IPS-18c (cell line): ENCODE measurements at regions not wholly inside any gene's neighbourhood (a gene's known extent, or its start where the extent isn't known, plus 50 kb on each side); places are given as distances from the start of the nearest gene placed in this dataset.

Experiments used
- H3K4me3 ChIP-seq: 2 replicates; pipeline ENCODE4 v1.7.0; 2013; ENCODE audit warnings: low read depth, mild to moderate bottlenecking, low read length, moderate library complexity; ENCODE audit not compliant: insufficient read depth
- H3K9me3 ChIP-seq: one replicate; pipeline ENCODE4 v1.6.1; 2013; ENCODE audit warnings: mild to moderate bottlenecking, low read length, moderate library complexity; ENCODE audit not compliant: control insufficient read depth, insufficient read depth

DNA sequence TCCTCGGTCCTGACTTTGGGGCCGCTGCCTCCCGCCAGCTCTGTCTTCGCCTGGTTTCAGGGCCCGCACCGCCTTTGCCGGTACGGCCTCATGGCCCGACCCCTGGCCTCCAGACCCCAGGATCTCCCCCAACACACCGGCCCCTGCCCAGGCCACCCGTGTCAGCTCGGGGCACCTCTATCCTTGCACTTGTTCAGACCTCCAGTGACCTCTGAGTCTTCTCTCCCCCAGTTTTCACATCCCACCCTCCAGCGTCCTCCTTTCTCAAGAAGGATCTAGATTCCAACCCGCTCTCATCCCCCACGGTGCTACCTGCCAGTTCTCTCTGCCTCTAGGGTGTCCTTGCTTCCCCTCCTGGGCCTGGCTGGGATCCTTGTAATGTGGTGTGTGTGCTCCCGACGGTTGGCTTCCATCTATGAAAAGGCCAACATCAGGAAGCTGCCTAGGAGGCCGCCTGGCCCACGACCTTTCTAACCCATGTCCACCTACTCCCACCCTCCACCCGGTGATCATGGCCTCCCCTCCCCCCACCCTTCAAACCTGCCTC is 61.1 kb downstream of the SPATA31C2 start:
- Histone ChIP-seq H3K9me3 (peaks cover 3% of the 10 kb centered on the region), H3K4me3 (peak overlapping the region; percentile 67; the same call in 1 of the 2 replicates)

DNA sequence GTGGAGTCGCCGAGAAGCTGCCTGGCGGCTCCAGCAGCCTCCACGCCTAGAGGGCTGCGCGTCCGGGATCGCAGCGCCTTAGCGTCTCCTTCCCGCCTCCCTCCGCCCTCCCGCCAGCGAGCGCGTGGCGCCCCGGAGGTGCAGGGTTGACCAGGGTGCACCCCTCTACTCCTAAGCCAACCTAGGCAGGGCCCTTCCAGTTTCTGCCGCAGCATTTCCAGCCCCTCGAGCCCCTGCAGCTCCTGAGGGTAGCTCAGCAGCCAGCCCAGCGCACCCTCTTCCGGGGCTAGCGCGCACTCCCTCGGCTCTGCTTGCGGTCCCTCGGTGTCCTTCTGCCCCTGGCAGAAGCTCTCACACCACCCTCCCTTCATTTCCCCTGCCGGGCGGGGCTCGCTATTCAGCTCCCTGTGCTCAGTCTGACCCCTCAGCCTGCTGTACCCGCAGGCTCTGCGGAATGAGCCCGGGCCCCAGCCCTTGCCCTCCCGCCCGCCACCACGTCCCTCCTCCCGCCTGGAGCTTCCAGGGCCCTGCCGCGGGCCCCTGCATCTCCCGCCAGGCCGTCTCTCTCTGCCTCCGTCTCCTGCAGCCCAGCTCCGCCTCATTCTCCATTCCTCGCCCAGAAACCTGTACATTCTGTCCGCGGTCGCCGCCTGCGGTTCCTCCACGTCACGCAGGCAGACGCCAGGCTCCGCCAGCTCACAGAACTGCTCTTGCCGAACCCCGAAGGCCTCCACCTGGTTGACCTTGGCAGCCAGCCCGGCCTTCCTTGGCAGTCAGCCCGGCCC is 61.8 kb downstream of the SPATA31C2 start:
- H3K9me3 ChIP-seq: peaks cover 3% of the 10 kb centered on the region
- H3K4me3 ChIP-seq: peak overlapping the region; percentile 67

DNA sequence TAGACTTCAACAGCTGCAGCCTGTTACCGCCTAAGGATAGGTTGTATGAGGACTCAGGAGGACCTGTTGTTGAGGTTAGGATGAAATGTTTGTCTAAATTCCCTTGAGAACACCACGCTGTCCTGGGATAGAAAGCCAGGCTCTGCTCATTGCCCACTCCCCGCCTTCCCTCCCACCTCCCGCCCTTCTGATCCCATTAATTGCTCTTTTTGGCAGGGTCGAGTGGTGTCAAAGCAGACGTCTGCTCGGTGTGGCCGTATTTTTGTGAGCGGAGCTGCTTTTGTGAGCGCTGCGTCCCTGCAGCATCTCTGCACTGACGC is 62.3 kb downstream of the SPATA31C2 start:
- Histone ChIP-seq H3K4me3 (peak overlapping the region; percentile 67), H3K9me3 (peaks cover 3% of the 10 kb centered on the region)

DNA sequence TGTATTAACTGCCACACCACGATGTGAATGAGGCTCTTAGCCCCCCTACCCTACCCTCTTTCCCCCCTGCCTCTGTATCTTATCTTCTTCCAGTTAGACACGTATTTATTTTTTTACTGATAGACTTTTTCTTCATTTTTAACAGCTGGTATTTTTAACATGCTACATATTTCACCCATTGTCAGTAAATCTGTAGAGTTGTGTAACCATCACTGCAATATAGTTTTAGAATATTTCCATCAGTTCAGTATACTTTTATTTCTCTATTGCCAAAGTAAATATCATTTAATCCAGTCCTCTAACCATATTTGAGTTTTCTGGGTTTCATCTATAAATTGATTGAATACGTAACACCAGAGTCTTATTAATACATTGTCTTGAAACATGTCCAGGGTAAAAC is 62.8 kb downstream of the SPATA31C2 start:
- H3K9me3 ChIP-seq: peaks cover 3% of the 10 kb centered on the region
- no peak overlapping the region for H3K4me3 ChIP-seq

DNA sequence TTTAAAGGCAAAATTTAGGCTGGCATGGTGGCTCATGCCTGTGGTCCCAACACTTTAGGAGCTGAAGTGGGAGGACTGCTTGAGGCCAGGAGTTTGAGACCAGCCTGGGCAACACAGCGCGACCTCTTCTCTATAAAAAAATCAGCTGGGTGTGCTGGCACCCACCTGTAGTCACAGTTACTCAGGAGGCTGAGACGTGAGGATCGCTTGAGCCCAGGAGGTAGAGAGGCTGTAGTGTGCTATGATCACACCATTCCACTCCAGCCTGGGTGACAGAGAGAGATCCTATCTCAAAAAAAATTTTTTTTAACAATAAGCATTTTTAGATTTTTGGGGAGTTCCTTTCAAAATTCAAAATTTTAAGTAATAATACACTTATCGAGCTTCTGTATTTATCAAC is 63.3 kb downstream of the SPATA31C2 start:
- Histone ChIP-seq H3K4me3 (no peak overlapping the region), H3K9me3 (peaks cover 3% of the 10 kb centered on the region)

DNA sequence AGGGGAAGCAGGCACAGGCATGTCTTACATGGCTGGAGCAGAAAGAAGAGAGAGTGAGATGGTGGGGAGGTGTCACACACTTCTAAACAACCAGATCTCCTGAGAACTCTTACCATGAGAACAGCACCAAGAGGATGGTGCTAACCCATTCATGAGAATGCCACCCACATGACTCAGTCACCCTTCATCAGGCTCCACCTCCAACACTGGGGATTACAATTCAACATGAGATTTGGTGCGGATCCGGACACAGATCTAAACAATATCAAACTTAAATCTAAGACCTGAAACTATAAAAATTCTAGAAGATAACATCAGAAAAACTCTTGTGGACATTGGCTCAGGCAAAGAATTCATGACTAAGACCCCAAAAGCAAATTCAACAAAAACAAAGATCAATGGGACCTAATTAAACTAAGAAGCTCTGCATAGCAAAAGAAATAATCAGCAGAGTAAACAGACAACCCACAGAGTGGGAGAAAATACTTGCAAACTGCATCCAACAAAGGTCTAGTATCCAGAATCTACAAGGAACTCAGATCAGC is 65.4 kb downstream of the SPATA31C2 start:
- peaks cover 3% of the 10 kb centered on the region for H3K9me3 ChIP-seq

DNA sequence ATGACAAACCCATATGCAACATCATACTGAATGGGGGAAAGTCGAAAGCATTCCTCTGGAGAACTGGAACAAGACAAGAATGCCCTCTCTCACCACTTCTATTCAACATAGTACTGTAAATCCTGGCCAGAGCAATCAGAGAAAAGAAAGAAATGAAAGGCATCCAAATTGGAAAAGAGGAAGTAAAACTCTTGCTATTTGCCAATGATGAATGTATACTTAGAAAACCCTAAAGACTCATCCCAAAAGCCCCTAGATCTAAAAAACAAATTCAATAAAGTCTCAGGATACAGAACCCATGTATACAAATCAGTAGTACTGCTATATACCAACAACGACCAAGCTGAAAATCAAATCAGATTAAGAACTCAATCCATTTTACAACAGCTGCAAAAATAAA is 66.9 kb downstream of the SPATA31C2 start:
- Histone ChIP-seq H3K9me3 (peaks cover 3% of the 10 kb centered on the region), H3K4me3 (no peak overlapping the region)

More for the DNA sequence above, 65.4 kb downstream of the SPATA31C2 start:
- no peak overlapping the region for H3K4me3 ChIP-seq

DNA sequence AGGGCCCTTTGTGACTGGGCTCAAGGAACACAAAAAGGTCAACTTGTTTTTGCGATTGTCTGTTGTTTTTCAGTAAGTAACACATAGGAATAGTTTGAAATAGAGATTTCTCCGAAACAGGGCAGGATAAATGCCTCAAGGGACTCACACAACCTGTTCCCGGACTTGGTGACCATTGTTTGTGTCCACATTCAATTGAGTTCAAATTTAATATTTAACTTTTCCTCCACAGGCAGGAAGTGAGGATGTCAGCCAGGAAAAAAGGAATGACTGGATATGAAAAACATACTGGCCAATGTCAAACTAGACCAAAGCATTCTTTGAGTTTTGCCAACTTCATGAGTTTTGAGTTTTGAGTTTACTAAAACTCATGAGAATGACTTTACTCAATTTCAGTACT is 72.7 kb downstream of the SPATA31C2 start:
- Histone ChIP-seq H3K4me3 (no peak overlapping the region), H3K9me3 (peaks cover 6% of the 10 kb centered on the region)

DNA sequence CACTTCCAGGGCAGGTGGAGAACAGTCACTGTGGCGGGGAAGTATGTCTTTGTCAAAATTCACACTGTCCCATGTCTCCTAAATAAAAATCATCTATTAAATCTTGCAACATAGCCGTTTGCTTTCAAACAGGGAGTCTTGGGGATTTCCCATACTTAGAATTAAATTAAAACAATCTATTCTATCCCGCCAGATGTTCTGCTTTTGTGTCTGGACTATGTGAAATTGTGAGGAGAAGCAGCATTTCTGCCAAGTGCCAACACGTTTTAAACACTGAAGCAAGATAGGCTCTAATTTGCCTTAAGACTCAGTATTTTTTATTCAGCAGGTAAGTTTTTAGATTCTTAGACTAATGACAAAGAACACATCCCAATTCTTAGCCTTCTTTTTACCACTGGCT is 73.7 kb downstream of the SPATA31C2 start:
- Histone ChIP-seq H3K4me3 (no peak overlapping the region), H3K9me3 (peaks cover 6% of the 10 kb centered on the region)

DNA sequence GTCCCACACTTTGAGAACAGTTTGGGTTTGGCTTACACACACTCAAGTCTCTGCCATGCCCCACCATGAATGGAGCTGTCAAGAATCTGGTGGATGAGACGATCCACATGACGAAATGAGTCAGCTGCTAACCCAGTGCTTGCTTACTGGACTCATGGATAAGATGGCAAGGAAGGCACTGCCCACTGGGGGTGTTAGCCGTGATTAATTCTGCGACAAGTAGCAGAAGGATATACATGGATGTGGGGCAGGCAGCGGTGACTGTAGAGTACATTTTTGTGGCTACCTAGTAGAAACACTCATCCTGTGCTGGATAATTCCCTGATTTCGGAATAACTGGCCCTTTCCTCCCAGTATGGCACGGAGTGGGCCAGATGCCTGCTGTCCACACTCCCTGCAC is 77.5 kb downstream of the SPATA31C2 start:
- H3K9me3 ChIP-seq: peaks cover 6% of the 10 kb centered on the region

DNA sequence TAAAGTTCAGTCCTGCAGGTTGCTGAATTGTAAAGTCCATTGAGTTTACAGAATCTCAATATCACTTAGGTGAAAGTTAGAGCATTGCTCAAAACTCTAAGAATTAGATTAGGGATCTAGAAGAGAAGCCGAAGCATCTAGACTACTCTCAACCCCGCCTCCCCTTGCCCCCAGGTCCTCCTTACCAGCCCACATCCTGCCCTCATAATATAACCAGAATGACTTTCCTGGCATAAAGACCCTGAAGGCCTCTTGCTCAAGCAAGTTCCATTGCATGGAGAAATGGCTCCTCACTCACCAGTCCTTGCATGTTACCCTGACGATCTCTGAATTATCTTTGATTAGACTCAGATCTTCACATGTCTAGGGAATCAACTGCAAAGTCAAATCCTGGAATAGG is 78.8 kb downstream of the SPATA31C2 start:
- Histone ChIP-seq H3K9me3 (peaks cover 8% of the 10 kb centered on the region), H3K4me3 (no peak overlapping the region)

More for the DNA sequence above, 77.5 kb downstream of the SPATA31C2 start:
- no peak overlapping the region for H3K4me3 ChIP-seq

DNA sequence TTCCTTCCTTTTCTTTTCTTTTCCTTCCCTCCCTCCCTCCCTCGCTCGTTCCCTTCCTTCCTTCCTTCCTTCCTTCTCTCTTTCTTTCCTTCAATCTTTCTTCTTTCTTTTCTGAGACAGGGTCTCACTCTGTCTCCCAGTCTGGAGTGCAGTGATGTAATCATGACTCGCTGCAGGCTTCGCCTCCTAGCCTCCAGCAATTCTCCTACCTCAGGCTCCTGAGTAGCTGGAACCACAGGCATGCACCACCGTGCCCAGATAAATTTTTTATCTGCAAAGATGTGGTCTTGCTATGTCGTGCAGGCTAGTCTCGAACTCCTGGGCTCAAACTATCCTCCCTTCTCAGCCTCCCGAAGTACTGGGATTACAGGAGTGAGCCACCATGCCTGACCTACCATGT is 81.4 kb downstream of the SPATA31C2 start:
- H3K9me3 ChIP-seq: peaks cover 4% of the 10 kb centered on the region
- no peak overlapping the region for H3K4me3 ChIP-seq

DNA sequence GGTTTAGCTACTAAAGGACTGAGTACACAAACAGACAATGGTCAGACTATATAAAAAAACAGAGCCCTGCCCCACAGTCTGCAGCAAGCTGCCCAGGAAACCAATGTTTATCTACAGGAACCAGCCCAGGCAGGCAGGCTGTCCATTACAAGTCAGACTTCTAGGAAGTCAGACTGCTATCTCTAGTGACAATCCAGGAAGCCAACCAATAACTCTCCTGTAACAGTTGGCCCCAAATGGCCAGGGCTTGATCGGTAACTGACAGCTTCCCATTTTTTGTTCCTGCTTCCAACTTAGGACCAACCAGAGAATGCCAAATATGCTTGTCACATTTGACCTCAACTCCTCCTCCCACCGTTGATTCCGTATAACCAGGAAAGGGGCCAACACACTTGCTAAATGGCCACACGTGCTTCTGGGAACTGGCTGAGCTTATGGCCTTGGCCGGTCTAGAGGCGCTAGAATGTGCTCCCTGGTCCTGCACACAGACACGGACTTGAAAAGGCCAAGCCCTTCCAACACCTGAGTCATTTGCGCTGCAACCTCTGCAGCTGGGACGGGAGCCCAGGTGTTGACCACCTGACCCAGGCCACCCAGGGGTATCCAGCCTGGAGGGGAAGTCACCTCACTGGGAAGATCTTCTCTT is 79.6 kb upstream of the CDK20 start:
- Histone ChIP-seq H3K9me3 (peaks cover 2% of the 10 kb centered on the region), H3K4me3 (no peak overlapping the region)

DNA sequence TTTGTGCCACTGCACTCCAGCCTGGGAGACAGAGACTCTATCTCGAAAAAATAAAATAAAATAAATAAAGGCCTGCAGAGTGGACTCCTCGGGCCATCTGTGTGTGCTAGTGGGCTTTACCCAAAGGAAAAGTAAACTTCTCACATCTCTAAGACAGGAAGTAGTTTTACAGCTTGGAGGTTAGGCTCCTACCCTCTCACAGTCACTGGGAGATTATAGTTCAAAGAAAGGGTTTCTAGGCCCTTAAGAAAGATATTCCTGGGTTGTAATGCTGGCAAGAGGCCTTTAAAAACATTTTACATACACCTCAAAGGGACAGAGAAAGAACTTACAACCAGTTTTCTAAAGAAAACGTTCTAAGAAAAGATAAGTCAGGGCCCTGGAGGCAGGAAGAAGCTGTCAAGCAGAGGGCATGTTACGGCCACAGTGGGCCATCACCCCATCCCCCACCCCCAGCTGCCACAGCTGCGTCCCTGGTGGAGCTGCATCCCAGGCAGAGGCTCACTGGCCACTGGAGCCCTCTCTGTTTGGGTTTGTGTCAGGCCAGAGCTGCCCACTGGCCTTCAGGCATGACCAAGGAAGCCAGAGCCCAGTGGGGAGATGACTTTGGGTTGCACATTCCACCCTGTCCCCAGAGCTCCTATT is 78.1 kb upstream of the CDK20 start:
- H3K4me3 ChIP-seq: no peak overlapping the region
- H3K9me3 ChIP-seq: peaks cover 2% of the 10 kb centered on the region

DNA sequence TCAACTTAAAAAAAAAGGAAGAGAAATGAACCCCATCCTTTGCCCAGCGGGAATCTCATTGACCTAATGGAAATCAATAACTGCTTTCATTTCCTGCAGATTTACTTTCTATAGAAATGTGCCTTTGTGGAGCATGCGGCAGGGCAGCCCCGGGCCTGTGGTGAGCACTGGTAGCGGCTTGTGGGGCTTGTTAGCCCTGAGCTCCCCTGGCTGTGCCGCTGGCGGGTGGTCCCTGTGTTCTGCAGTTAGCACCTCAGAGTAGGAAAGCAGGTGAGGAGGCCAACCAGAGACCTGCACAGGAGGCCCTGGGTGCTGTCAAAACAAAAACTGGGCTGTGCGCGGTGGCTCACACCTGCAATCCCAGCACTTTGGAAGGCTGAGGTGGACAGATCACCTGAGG is 76.8 kb upstream of the CDK20 start:
- Histone ChIP-seq H3K4me3 (no peak overlapping the region), H3K9me3 (peaks cover 2% of the 10 kb centered on the region)

DNA sequence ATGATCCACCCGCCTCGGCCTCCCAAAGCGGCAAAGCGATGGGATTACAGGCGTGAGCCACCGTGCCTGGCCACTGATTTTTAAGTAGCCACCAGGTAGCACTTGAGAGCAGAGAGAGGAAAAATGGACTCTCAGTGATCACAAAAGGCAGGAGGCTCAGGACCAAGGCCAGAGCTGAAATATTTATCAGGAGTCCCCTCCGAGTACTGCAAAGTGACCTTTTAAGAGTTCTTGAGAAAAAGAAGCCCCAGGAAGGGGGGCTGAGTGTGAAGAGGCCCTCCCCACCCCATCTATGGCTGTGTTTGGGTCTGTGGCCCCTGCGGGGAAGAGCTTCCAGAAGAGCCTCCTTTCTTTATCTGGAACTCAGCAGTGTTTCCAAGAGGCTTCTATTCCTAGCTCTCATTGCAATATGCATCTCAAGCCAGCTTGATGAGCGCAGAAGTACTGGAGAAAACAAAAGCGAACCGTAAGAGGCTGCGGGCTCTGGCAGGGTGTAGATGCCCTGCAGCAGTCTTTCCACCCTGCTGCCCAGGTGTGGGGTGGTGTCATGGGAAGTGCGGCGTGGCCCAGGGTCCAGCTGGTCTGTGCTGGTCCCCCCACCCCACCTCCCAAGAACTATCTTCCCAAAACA is 75.5 kb upstream of the CDK20 start:
- Histone ChIP-seq H3K4me3 (no peak overlapping the region), H3K9me3 (peaks cover under 1% of the 10 kb centered on the region)

DNA sequence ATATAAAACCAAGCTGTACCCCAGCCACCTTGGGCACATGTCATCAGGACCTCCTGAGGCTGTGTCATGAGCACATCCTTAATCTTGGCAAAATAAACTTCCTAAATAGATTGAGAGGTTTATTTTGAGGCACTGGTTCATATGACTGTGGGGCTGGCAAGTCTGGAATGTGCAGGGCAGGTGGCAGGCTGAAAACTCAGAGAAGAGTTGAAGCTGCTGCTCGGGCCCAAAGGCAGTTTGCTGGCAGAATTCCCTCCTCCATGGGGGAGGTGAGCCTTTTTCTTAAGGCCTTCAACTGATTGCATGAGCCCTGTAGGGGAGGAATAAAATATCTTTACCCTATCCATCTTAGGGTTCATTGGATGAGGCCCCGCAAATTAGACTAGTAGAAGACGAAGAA is 72.2 kb upstream of the CDK20 start:
- no peak overlapping the region for H3K4me3 ChIP-seq
- H3K9me3 ChIP-seq: peaks cover 12% of the 10 kb centered on the region
